Dendritic cell treated with granulocyte-macrophage colony-stimulating factor and Interleukin-4, amounts not matched to agents 40 ng/mL and 50 ng/mL, for 4 days (primary cell): ENCODE measurements at regions not wholly inside any gene's neighbourhood (a gene's known extent, or its start where the extent isn't known, plus 50 kb on each side); places are given as distances from the start of the nearest gene placed in this dataset.

Experiments
- H3K27ac Mint-ChIP-seq: one replicate; pipeline ENCODE4 v1.8.0; 2022; ENCODE audit warnings: mild to moderate bottlenecking, mixed read lengths
- H3K27me3 Mint-ChIP-seq: one replicate; pipeline ENCODE4 v1.8.0; 2022; ENCODE audit warnings: mild to moderate bottlenecking, mixed read lengths
- H3K36me3 Mint-ChIP-seq: one replicate; pipeline ENCODE4 v1.8.0; 2022; ENCODE audit warnings: low read depth, mixed read lengths
- H3K4me1 Mint-ChIP-seq: one replicate; pipeline ENCODE4 v1.8.0; 2022; ENCODE audit warnings: low read depth, mixed read lengths
- H3K4me3 Mint-ChIP-seq: one replicate; pipeline ENCODE4 v1.8.0; 2022; ENCODE audit warnings: mild to moderate bottlenecking, moderate library complexity, mixed read lengths
- H3K9me3 Mint-ChIP-seq: one replicate; pipeline ENCODE4 v1.8.0; 2022; ENCODE audit warnings: mixed read lengths
- intact Hi-C: fragments of 100-400 bp; cut with micrococcal nuclease; formaldehyde crosslinking; loops from one replicate; pipeline ENCODE4 v1.15.0; 2022

DNA sequence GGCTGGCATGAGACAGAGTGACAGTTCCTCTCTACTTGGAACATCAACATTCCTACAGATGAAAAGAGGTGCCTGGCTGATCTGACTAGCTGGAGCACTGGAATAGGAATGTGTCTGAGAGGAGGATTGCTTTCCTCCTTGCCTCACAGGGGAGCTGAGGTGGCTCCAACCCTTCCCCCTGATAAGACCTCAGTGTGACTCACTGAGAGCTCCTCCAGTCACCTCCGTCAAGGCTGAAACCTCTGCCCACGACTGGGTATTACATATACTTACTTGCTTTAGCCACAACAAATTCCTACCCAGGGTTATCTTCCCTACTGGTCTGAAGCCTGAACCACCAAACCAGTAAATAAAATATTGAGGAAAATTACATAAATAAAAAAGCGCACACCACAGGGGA lies 342.7 kb upstream of the REG3G start:
- intact Hi-C loops, result no loop called here

GRCh38 chr2:78686625-78687153 lies 338.8 kb upstream of the REG3G start:
- intact Hi-C loops, result no loop called here
- Mint-ChIP-seq H3K27ac (no peak overlapping the region), H3K4me1 (no peaks in the 10 kb centered on the region), H3K27me3 (no peaks in the 10 kb centered on the region), H3K4me3 (no peak overlapping the region), H3K36me3 (no peaks in the 10 kb centered on the region), H3K9me3 (peaks cover 9% of the 10 kb centered on the region)

More for the DNA sequence above, 342.7 kb upstream of the REG3G start:
- Mint-ChIP-seq H3K27ac (no peak overlapping the region), H3K4me1 (no peaks in the 10 kb centered on the region), H3K27me3 (no peaks in the 10 kb centered on the region), H3K9me3 (no peaks in the 10 kb centered on the region), H3K36me3 (no peaks in the 10 kb centered on the region), H3K4me3 (no peak overlapping the region)

DNA sequence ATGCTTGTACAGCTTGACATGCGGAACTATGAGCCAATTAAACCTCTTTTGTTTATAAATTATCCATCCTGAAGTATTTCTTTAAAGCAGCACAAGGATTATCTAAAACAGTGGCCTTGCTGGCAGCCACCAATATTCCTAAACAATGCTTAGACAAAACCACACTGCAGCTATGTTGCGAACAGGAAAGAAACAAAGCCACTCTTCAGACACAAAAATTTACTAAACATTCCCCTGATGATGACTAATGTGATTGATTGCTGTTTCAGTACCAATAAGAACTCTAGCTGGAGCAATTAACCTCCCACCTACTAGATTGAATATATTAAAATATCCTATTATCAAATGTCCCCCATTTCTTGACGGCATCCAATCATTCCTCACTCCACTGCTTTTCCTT lies 325.8 kb upstream of the REG3G start:
- Mint-ChIP-seq H3K27ac (no peak overlapping the region), H3K4me1 (no peaks in the 10 kb centered on the region), H3K9me3 (no peaks in the 10 kb centered on the region), H3K27me3 (no peaks in the 10 kb centered on the region), H3K4me3 (no peak overlapping the region), H3K36me3 (no peaks in the 10 kb centered on the region)
- intact Hi-C loops, result no loop called here

DNA sequence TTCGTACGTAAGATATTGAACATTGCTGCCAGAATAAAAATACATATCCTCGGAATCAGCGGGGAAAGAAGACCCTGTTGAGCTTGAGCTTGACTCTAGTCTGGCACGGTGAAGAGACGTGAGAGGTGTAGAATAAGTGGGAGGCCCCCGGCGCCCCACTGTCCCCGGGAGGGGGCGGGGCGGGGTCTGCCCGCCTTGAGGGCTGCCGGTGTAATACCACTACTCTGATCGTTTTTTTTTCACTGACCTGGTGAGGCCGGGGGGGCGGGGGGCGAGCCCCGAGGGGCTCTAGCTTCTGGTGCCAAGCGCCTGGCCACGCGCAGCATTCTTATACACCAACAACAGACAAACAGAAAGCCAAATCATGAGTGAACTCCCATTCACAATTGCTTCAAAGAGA lies 324.0 kb upstream of the REG3G start:
- intact Hi-C loops, result no loop called here
- Mint-ChIP-seq H3K27ac (no peak overlapping the region), H3K9me3 (no peaks in the 10 kb centered on the region), H3K27me3 (no peaks in the 10 kb centered on the region), H3K36me3 (no peaks in the 10 kb centered on the region), H3K4me3 (no peak overlapping the region), H3K4me1 (no peaks in the 10 kb centered on the region)

GRCh38 chr2:78707776-78708386 lies 317.6 kb upstream of the REG3G start:
- no peaks in the 10 kb centered on the region for H3K36me3 Mint-ChIP-seq
- intact Hi-C loops, result no loop called here
- no peaks in the 10 kb centered on the region for H3K27me3 Mint-ChIP-seq
- H3K4me1 Mint-ChIP-seq, result no peaks in the 10 kb centered on the region
- H3K4me3 Mint-ChIP-seq, result no peak overlapping the region
- no peak overlapping the region for H3K27ac Mint-ChIP-seq
- no peaks in the 10 kb centered on the region for H3K9me3 Mint-ChIP-seq

DNA sequence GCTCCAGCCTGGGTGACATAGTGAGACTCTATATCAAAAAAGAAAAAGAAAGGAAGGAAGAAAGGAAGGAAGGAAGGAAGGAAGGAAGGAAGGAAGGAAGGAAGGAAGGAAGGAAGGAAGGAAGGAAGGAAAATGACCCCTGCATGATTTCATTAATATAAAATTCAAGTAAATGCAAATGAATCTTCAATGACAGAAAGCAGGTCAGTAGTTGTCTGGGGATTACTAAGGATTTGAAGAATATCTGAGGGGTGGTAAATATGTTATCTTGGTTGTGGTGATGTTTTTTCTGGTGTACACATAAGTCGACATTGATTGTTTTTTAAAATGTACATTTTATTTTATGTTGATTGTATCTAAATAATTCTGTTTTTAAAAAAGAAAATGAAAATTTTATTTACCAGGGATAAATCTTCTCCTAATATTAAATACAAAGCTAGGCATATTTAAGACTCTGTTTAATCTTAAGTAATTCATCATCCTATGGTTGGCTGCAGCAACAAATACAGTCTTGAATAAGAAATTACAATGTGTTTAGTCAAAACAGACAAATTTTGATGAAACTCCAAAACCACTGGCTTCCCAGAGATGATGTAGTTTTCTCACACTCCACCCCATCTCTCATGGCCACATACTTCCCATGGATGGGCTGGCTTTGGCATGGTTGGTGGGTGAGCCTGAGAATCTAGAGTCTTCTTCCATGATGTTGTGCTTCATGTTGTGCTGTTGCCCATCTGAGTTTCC lies 314.7 kb upstream of the REG3G start:
- intact Hi-C loops, result no loop called here
- H3K9me3 Mint-ChIP-seq, result no peaks in the 10 kb centered on the region
- no peak overlapping the region for H3K27ac Mint-ChIP-seq
- no peaks in the 10 kb centered on the region for H3K27me3 Mint-ChIP-seq
- H3K4me1 Mint-ChIP-seq, result no peaks in the 10 kb centered on the region
- no peaks in the 10 kb centered on the region for H3K36me3 Mint-ChIP-seq
- no peak overlapping the region for H3K4me3 Mint-ChIP-seq

- Mint-ChIP-seq H3K9me3 (no peaks in the 10 kb centered on the region), H3K27me3 (no peaks in the 10 kb centered on the region), H3K36me3 (no peaks in the 10 kb centered on the region), H3K4me3 (no peak overlapping the region), H3K4me1 (no peaks in the 10 kb centered on the region), H3K27ac (no peak overlapping the region)
- intact Hi-C loops, result no loop called here
These were observed 310.2 kb upstream of the REG3G start for GRCh38 chr2:78715293-78715692.

DNA sequence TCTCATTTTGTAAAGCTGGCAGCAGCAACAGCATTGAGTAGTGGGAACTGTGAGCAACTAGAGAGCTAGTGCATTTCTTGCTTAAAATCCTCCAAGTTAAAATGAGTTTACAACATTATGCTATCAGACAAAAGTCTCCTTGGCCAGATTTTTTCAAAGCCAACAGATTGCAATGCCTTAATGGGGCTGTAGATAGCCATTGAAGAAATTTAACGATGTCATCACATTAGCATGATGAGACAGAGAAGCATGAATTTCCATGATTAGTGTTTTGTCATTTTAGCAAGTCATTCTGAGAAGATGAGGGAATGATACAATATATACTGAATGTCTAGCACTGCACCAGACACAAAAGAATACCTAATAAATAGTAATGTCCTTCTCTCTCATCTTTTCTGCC lies 307.5 kb upstream of the REG3G start:
- Mint-ChIP-seq H3K9me3 (no peaks in the 10 kb centered on the region), H3K4me3 (no peak overlapping the region), H3K27ac (no peak overlapping the region), H3K36me3 (no peaks in the 10 kb centered on the region), H3K27me3 (no peaks in the 10 kb centered on the region), H3K4me1 (no peaks in the 10 kb centered on the region)
- intact Hi-C loops, result no loop called here

DNA sequence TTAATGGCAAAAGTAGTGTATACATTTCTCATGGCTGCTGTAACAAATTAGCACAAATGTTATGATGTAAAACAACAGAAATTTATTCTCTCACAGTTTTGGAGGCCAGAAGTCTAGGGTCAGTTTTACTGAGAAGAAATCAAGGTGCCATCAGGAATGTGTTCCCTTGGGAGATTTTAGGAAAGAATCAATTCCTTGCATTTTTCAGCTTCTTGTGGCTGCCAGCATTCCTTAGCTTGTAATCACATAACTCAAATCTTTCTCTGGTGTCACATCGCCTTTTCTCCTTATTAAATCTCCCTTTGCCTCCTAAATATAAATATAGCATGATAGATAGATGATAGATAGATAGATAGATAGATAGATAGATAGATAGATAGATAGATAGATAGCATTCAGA lies 307.0 kb upstream of the REG3G start:
- Mint-ChIP-seq H3K4me1 (no peaks in the 10 kb centered on the region), H3K9me3 (no peaks in the 10 kb centered on the region), H3K27me3 (no peaks in the 10 kb centered on the region), H3K36me3 (no peaks in the 10 kb centered on the region), H3K27ac (no peak overlapping the region), H3K4me3 (no peak overlapping the region)
- intact Hi-C loops, result no loop called here

- intact Hi-C loops, result no loop called here
- no peak overlapping the region for H3K27ac Mint-ChIP-seq
- H3K36me3 Mint-ChIP-seq, result no peaks in the 10 kb centered on the region
- no peaks in the 10 kb centered on the region for H3K9me3 Mint-ChIP-seq
- no peak overlapping the region for H3K4me3 Mint-ChIP-seq
- H3K4me1 Mint-ChIP-seq, result no peaks in the 10 kb centered on the region
- no peaks in the 10 kb centered on the region for H3K27me3 Mint-ChIP-seq
These were observed 304.0 kb upstream of the REG3G start for GRCh38 chr2:78721355-78722033.

DNA sequence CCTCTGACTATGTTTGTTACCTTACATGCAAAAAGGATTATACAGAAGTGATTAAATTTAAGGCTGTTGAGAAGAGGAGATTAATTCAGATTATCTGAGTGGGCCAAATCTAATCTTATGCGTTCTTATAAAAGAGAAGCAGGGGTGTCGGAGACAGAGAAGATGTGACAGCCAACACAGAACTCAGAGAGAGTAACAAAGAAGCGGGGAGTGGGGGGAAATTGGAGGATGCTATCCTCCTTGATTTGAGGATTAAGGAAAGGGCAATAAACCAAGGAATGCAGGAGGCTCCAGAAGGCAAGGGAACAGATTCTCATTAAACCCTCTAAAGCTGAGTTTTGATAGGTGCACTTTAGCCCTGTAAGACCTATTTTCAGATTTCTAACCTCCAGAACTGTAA lies 291.3 kb upstream of the REG3G start:
- no peak overlapping the region for H3K4me3 Mint-ChIP-seq
- intact Hi-C loops, result no loop called here
- H3K36me3 Mint-ChIP-seq, result no peaks in the 10 kb centered on the region
- H3K27ac Mint-ChIP-seq, result no peak overlapping the region
- no peaks in the 10 kb centered on the region for H3K4me1 Mint-ChIP-seq
- no peaks in the 10 kb centered on the region for H3K9me3 Mint-ChIP-seq
- no peaks in the 10 kb centered on the region for H3K27me3 Mint-ChIP-seq

DNA sequence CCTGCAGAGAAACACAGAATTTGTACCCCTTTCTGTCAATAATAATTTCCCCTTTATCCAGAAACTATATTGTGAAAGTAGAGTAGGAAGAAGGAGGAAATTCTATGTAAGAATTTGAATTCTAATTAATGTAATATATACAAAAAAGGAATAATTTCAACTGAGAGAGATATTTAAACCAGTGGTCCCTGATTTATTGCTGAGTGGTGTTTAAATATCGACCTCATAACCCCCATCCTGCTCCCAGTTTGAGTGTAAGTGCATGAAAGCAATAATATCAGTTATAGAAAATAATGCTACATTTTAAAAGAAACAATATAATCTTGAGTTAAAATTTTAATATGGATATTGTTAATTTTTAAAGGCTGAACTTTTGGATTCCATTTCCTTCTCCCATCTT lies 286.2 kb upstream of the REG3G start:
- H3K36me3 Mint-ChIP-seq, result no peaks in the 10 kb centered on the region
- H3K9me3 Mint-ChIP-seq, result no peaks in the 10 kb centered on the region
- intact Hi-C loops, result no loop called here
- H3K27me3 Mint-ChIP-seq, result no peaks in the 10 kb centered on the region
- no peak overlapping the region for H3K27ac Mint-ChIP-seq
- no peaks in the 10 kb centered on the region for H3K4me1 Mint-ChIP-seq
- no peak overlapping the region for H3K4me3 Mint-ChIP-seq

- no peaks in the 10 kb centered on the region for H3K4me1 Mint-ChIP-seq
- no peaks in the 10 kb centered on the region for H3K9me3 Mint-ChIP-seq
- H3K36me3 Mint-ChIP-seq, result no peaks in the 10 kb centered on the region
- intact Hi-C loops, result no loop called here
- H3K27ac Mint-ChIP-seq, result no peak overlapping the region
- no peaks in the 10 kb centered on the region for H3K27me3 Mint-ChIP-seq
- H3K4me3 Mint-ChIP-seq, result no peak overlapping the region
These were observed 275.9 kb upstream of the REG3G start for GRCh38 chr2:78749638-78750037.

GRCh38 chr2:78750219-78750618 lies 275.3 kb upstream of the REG3G start:
- Mint-ChIP-seq H3K36me3 (no peaks in the 10 kb centered on the region), H3K4me1 (no peaks in the 10 kb centered on the region), H3K27ac (no peak overlapping the region), H3K4me3 (no peak overlapping the region), H3K9me3 (no peaks in the 10 kb centered on the region), H3K27me3 (no peaks in the 10 kb centered on the region)
- intact Hi-C loops, result no loop called here
